Thyroid gland (tissue), 4 donors: ENCODE measurements at regions not wholly inside any gene's neighbourhood (a gene's known extent, or its start where the extent isn't known, plus 50 kb on each side); places are given as distances from the start of the nearest gene placed in this dataset.

ENCODE experiments used
- DNase-seq, 2 donors: peaks; one replicate each; pipeline ENCODE4 v3.0.0-alpha.2; 2019
- H3K27ac ChIP-seq, 3 donors: fragments of 200-600 bp; sonication (generic); 1 replicate in 2 of 3; 2 replicates in 1 of 3; pipeline ENCODE4 v1.5.1; 2016 to 2019; ENCODE audit warnings: mild to moderate bottlenecking in 1 of 3, moderate library complexity in 1 of 3
- H3K27me3 ChIP-seq: fragments of 200-600 bp; sonication (generic); one replicate; pipeline ENCODE4 v1.5.1; 2019
- H3K36me3 ChIP-seq, 2 donors: fragments of 200-600 bp; sonication (generic); one replicate each; pipeline ENCODE4 v1.5.1; 2016 to 2019
- H3K4me1 ChIP-seq, 2 donors: fragments of 200-600 bp; sonication (generic); one replicate each; pipeline ENCODE4 v1.5.1; 2017 to 2019
- H3K4me3 ChIP-seq, 3 donors: fragments of 200-600 bp; sonication (generic); replicated peaks in 1 of 3; 1 replicate in 2 of 3; 2 replicates in 1 of 3; pipeline ENCODE4 v1.5.1; 2016; ENCODE audit warnings: mild to moderate bottlenecking in 1 of 3
- H3K9me3 ChIP-seq: fragments of 200-600 bp; sonication (generic); one replicate; pipeline ENCODE4 v1.5.1; 2017
- POLR2A ChIP-seq, 2 donors: fragments of 450-650 bp; IDR thresholded peaks; one replicate each; pipeline ENCODE4 v1.6.1; 2017; ENCODE audit warnings: antibody characterized with exemption in 2 of 2, mild to moderate bottlenecking in 2 of 2, moderate library complexity in 1 of 2
- WGBS, 2 donors: methylation state at CpG; one replicate each; pipeline ENCODE4 v1.1.5; 2017; 5-methylcytosine and 5-hydroxymethylcytosine counted together
- intact Hi-C: fragments of 100-400 bp; cut with DNase I; formaldehyde crosslinking; loops from one replicate; pipeline ENCODE4 v1.15.1; 2023
- TF ChIP-seq, protein P1 (sequence below), 6 experiments: fragments of 200-600 bp in 3 of 6; fragments of 450-650 bp in 3 of 6; sonication (generic) in 3 of 6; IDR thresholded peaks; one replicate each; pipeline ENCODE4 v1.5.1; 2016 to 2019; ENCODE audit warnings: antibody characterized with exemption in 6 of 6, mild to moderate bottlenecking in 2 of 6, inconsistent platforms in 1 of 6, moderate library complexity in 1 of 6

GRCh38 chr14:58817846-58818245, 180.1 kb downstream of the DACT1 start:
- no peaks in the 10 kb centered on the region for H3K4me1 ChIP-seq
- WGBS, 2 donors, result 78 to 80% methylated on average over 1 of the region's 1 CpG
- intact Hi-C loops, result no loop called here

GRCh38 chr14:58820032-58820431, 182.3 kb downstream of the DACT1 start:
- Histone ChIP-seq H3K4me1 (no peaks in the 10 kb centered on the region), H3K27ac (no peak overlapping the region), H3K27me3 (no peaks in the 10 kb centered on the region), H3K4me3 (no peak overlapping the region), H3K36me3 (no peaks in the 10 kb centered on the region), H3K9me3 (no peaks in the 10 kb centered on the region)
- no peak for TF ChIP-seq POLR2A (IDR thresholded peaks at IDR 0.05)
- TF ChIP-seq, protein P1, sequence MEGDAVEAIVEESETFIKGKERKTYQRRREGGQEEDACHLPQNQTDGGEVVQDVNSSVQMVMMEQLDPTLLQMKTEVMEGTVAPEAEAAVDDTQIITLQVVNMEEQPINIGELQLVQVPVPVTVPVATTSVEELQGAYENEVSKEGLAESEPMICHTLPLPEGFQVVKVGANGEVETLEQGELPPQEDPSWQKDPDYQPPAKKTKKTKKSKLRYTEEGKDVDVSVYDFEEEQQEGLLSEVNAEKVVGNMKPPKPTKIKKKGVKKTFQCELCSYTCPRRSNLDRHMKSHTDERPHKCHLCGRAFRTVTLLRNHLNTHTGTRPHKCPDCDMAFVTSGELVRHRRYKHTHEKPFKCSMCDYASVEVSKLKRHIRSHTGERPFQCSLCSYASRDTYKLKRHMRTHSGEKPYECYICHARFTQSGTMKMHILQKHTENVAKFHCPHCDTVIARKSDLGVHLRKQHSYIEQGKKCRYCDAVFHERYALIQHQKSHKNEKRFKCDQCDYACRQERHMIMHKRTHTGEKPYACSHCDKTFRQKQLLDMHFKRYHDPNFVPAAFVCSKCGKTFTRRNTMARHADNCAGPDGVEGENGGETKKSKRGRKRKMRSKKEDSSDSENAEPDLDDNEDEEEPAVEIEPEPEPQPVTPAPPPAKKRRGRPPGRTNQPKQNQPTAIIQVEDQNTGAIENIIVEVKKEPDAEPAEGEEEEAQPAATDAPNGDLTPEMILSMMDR (IDR thresholded peaks at IDR 0.05), result no peak
- no peak for DNase-seq
- WGBS, 2 donors, result 87 to 97% methylated on average over 3 to 4 of the region's 4 CpGs
- intact Hi-C loops, result no loop called here

More at GRCh38 chr14:58817846-58818245, 180.1 kb downstream of the DACT1 start:
- Histone ChIP-seq H3K9me3 (no peaks in the 10 kb centered on the region), H3K36me3 (no peaks in the 10 kb centered on the region), H3K27me3 (no peaks in the 10 kb centered on the region), H3K27ac (no peak overlapping the region), H3K4me3 (no peak overlapping the region)
- TF ChIP-seq POLR2A (IDR thresholded peaks at IDR 0.05), result no peak
- TF ChIP-seq, protein P1 (IDR thresholded peaks at IDR 0.05), result no peak
- DNase-seq, result no peak

DNA sequence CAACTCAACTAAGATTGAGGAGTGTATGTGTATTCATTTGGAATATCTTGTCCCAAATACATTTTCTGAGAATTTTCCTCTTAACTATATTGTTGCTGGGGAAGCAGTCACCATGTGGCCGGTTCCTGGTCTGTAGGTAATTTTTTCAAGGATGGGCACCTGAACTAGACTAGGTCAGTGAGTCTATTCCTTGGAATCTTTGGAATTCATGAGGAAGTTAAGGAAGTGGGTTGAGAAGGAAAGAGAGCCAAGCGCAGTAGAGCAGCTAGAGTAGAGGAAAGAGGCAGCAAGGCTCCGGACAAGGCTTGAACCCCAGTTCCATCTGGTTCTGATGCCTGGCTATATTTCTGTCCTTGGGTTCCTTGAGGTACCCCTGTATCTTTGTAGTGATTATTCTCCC, 183.7 kb downstream of the DACT1 start:
- no peaks in the 10 kb centered on the region for H3K4me1 ChIP-seq
- H3K27me3 ChIP-seq, result no peaks in the 10 kb centered on the region
- TF ChIP-seq, protein P1 (IDR thresholded peaks at IDR 0.05), result no peak
- no peak for TF ChIP-seq POLR2A (IDR thresholded peaks at IDR 0.05)
- H3K36me3 ChIP-seq, result no peaks in the 10 kb centered on the region
- no peaks in the 10 kb centered on the region for H3K9me3 ChIP-seq
- 92 to 93% methylated on average over 3 of the region's 3 CpGs for WGBS, 2 donors
- H3K27ac ChIP-seq, result no peak overlapping the region
- intact Hi-C loops, result no loop called here
- no peak overlapping the region for H3K4me3 ChIP-seq
- no peak for DNase-seq

DNA sequence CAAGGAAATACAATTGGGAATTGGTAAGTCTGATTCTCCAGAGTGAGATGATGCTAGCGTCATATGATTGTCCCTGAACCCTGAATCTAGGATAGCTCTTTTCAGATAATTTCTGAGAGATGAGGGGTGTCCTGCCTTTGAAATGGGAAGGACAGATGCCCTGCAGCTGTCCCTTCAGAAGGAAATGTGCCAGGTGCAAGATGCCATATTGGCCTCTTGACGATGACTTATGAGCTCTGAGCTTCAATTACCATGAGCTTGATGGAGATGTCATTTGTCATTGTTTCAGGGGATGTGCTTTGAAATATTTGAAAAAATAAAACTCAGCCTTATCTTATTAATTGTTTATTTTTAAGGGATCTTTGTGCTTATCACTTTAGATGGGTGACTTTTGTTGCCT, 185.1 kb downstream of the DACT1 start:
- no peak for DNase-seq
- H3K4me3 ChIP-seq, result no peak overlapping the region
- no peaks in the 10 kb centered on the region for H3K9me3 ChIP-seq
- H3K36me3 ChIP-seq, result no peaks in the 10 kb centered on the region
- intact Hi-C loops, result no loop called here
- no peaks in the 10 kb centered on the region for H3K27me3 ChIP-seq
- 92 to 93% methylated on average over 2 of the region's 2 CpGs for WGBS, 2 donors
- TF ChIP-seq, protein P1 (IDR thresholded peaks at IDR 0.05), result no peak
- TF ChIP-seq POLR2A (IDR thresholded peaks at IDR 0.05), result no peak
- no peaks in the 10 kb centered on the region for H3K4me1 ChIP-seq
- no peak overlapping the region for H3K27ac ChIP-seq

DNA sequence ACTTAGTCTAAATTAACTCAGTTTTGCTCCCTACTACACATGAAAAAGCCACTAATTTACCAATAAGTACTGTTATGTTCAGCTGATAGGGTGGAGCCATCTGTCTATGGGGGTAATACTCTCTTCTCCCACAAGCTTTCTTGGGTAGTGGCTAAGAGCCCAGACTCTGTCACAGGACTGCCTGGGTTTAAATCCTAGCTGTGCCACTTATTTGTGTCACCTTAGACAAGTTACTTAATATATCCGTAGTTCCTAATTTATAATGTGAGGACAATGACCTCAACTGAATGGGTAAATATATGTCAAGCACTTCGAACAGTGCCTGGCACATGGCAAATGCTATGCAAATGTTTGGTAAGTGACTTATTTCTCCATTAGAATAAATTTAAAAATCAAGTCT, 185.6 kb downstream of the DACT1 start:
- DNase-seq, result no peak
- Histone ChIP-seq H3K4me3 (no peak overlapping the region), H3K36me3 (no peaks in the 10 kb centered on the region), H3K4me1 (no peaks in the 10 kb centered on the region), H3K27ac (no peak overlapping the region), H3K27me3 (no peaks in the 10 kb centered on the region), H3K9me3 (no peaks in the 10 kb centered on the region)
- no peak for TF ChIP-seq POLR2A (IDR thresholded peaks at IDR 0.05)
- TF ChIP-seq, protein P1 (IDR thresholded peaks at IDR 0.05), result no peak
- 96 to 100% methylated on average over 2 of the region's 2 CpGs for WGBS, 2 donors
- intact Hi-C loops, result no loop called here
